ENCODE measurements at regions not wholly inside any gene's neighbourhood (a gene's known extent, or its start where the extent isn't known, plus 50 kb on each side); places are given as distances from the start of the nearest gene placed in this dataset.

DNA sequence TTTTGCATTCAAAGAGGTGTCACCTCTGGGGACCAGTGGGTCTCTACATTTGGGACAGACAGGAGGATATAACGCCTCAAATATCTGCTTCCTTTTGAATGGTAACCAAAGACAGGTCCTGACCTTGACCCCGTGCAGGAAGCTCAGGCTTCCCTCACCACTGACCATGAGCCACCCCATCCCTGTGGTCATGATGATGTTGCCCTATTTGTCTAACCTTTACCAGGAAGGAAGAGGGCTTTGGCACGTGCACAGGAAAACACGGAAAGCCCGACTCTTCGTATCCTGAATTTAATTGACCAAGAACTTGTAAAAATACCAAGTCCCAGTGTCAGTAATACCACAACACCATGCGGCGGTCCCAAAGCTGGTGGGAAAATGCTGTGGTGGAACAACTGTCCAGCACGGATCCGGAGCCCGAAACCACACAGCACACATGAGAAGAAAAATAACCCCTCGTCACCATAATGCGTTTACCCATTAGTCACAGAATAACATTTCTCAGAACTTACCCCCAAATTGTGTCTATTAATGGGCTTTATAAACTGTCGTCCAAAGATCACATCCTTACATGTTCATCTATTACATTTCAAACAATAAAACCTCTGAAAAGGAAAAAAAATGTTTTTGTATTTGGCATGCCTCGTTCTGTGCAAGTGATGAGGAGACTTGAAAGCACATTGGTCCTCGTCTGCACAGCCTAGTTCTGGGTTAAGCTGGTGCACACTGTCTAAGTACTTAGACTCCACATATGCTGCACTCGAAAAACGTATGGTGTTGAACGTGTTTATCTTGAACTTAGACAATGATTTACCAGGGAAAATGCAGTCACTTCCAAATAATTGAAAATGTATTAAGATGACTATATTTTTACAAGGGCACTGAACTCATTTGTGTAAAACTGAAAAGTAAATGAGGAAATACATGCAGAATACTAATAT is 118.9 kb upstream of the IGF1R start:
- POLR2A ChIA-PET: no interaction called here
- no peaks in the 10 kb centered on the region for H3K9me1 ChIP-seq (replicated peaks; ENCODE audit: control insufficient read depth, extremely low read depth, insufficient read depth, low read length)
- intact Hi-C loops (cut with micrococcal nuclease) (no loop called here), dilution Hi-C loops (cut with MboI; ENCODE audit: extremely low pct_ligation_motif_present, low sequenced_read_pairs) (no loop called here)
- peaks cover 11 to 20% of the 10 kb centered on the region in 2 experiments for H3K27me3 ChIP-seq (ENCODE audit: control insufficient read depth in 2 of 2, insufficient read depth in 2 of 2, low read length in 2 of 2)
- FAIRE-seq: no peak
- H3K4me1 ChIP-seq (ENCODE audit: control insufficient read depth, extremely low read depth, insufficient read depth, low read length): no peaks in the 10 kb centered on the region
- H3K9ac ChIP-seq (replicated peaks; ENCODE audit: extremely low read depth, insufficient read depth, low read length): no peak overlapping the region
- H3K4me3 ChIP-seq (replicated peaks in 1 of 3; ENCODE audit: insufficient read depth in 1 of 3, low read depth in 1 of 3, low read length in 3 of 3): no peak overlapping the region
- no peaks in the 10 kb centered on the region for H3K36me3 ChIP-seq (ENCODE audit: control insufficient read depth in 2 of 2, extremely low read depth in 1 of 2, insufficient read depth in 2 of 2, low read length in 2 of 2)
- H3K79me2 ChIP-seq (ENCODE audit: control insufficient read depth, insufficient read depth, low read length): no peaks in the 10 kb centered on the region
- H4K20me1 ChIP-seq (replicated peaks; ENCODE audit: control insufficient read depth, extremely low read depth, insufficient read depth, low read length): no peaks in the 10 kb centered on the region
- no peak overlapping the region for H3K4me2 ChIP-seq (ENCODE audit: insufficient read depth, low read length)
- CTCF ChIA-PET: interaction anchor here (2.5 to 2.7 kb wide), 2 partner anchors 10 kb away, joined by 8 to 13 read pairs; no protein-coding TSS in a partner anchor
- no peak overlapping the region for H3K27ac ChIP-seq (ENCODE audit: insufficient read depth, low read depth, low read length)
- BruUV-seq (replicated peaks): no TSS peak
- H3K9me3 ChIP-seq (replicated peaks; ENCODE audit: control insufficient read depth, insufficient read depth, low read length): no peaks in the 10 kb centered on the region
- DNase-seq (ENCODE audit: low read depth, low spot score): no peak
- no peak overlapping the region for H2AFZ ChIP-seq (ENCODE audit: low read depth, low read length)
- TF ChIP-seq POLR2A (IDR thresholded peaks at IDR 0.05; ENCODE audit: low read depth, low read length): no peak
- TF ChIP-seq EZH2 (IDR thresholded peaks at IDR 0.05; ENCODE audit: borderline replicate concordance, low read depth, low read length, severe bottlenecking): peak; percentile 25
- no peak for TF ChIP-seq JUN (IDR thresholded peaks at IDR 0.05; ENCODE audit: borderline replicate concordance, insufficient read depth, insufficient read length, low read depth)

DNA sequence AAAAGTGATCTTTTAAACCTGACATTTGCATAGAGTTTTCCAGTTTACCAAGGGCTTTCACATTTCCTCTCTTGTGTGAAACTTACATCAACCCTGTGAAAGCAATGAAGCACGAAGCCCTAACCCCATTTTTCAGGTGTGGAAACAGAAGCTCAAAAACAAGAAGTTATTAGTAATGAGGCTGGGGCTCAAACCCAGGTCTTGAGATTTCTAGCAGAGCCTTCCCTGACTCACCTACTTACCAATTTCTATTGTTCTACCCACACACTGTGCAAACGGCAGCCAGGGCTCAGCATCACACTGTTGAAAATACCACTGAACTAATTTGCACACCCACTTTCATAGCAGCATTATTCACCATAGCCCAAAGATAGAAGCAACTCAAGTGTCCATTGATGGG is 117.8 kb upstream of the IGF1R start:
- intact Hi-C loops (cut with micrococcal nuclease) (no loop called here), dilution Hi-C loops (cut with MboI; ENCODE audit: extremely low pct_ligation_motif_present, low sequenced_read_pairs) (no loop called here)
- H2AFZ ChIP-seq (ENCODE audit: low read depth, low read length): no peak overlapping the region
- peaks cover 11 to 20% of the 10 kb centered on the region in 2 experiments for H3K27me3 ChIP-seq (ENCODE audit: control insufficient read depth in 2 of 2, insufficient read depth in 2 of 2, low read length in 2 of 2)
- no TSS peak for BruUV-seq (replicated peaks)
- H3K9me3 ChIP-seq (replicated peaks; ENCODE audit: control insufficient read depth, insufficient read depth, low read length): no peaks in the 10 kb centered on the region
- H3K9me1 ChIP-seq (replicated peaks; ENCODE audit: control insufficient read depth, extremely low read depth, insufficient read depth, low read length): no peaks in the 10 kb centered on the region
- DNase-seq (ENCODE audit: low read depth, low spot score) (no peak), FAIRE-seq (no peak)
- no peaks in the 10 kb centered on the region for H4K20me1 ChIP-seq (replicated peaks; ENCODE audit: control insufficient read depth, extremely low read depth, insufficient read depth, low read length)
- ChIA-PET POLR2A (no interaction called here), CTCF (interaction anchor here (2.5 kb wide), 1 partner anchor 11 kb away, joined by 8 read pairs; no protein-coding TSS in a partner anchor)
- H3K4me3 ChIP-seq (replicated peaks in 1 of 3; ENCODE audit: insufficient read depth in 1 of 3, low read depth in 1 of 3, low read length in 3 of 3): no peak overlapping the region
- H3K36me3 ChIP-seq (ENCODE audit: control insufficient read depth in 2 of 2, extremely low read depth in 1 of 2, insufficient read depth in 2 of 2, low read length in 2 of 2): no peaks in the 10 kb centered on the region
- H3K27ac ChIP-seq (ENCODE audit: insufficient read depth, low read depth, low read length): no peak overlapping the region
- no peak overlapping the region for H3K9ac ChIP-seq (replicated peaks; ENCODE audit: extremely low read depth, insufficient read depth, low read length)
- no peaks in the 10 kb centered on the region for H3K4me1 ChIP-seq (ENCODE audit: control insufficient read depth, extremely low read depth, insufficient read depth, low read length)
- H3K79me2 ChIP-seq (ENCODE audit: control insufficient read depth, insufficient read depth, low read length): no peaks in the 10 kb centered on the region
- H3K4me2 ChIP-seq (ENCODE audit: insufficient read depth, low read length): no peak overlapping the region
- TF ChIP-seq JUN (IDR thresholded peaks at IDR 0.05; ENCODE audit: borderline replicate concordance, insufficient read depth, insufficient read length, low read depth): no peak
- TF ChIP-seq POLR2AphosphoS5 (IDR thresholded peaks at IDR 0.05; ENCODE audit: insufficient read depth, low read depth, low read length): no peak
